Cardiac fibroblast (primary cell): ENCODE measurements at regions not wholly inside any gene's neighbourhood (a gene's known extent, or its start where the extent isn't known, plus 50 kb on each side); places are given as distances from the start of the nearest gene placed in this dataset.

ENCODE experiments used
- DNase-seq, 2 donors: peaks; one replicate each; pipeline versions ENCODE4 v3.0.0 to v3.0.0-alpha.2; 2010; ENCODE audit warnings: low read depth in 2 of 2
- H3K4me3 ChIP-seq, 2 donors: replicated peaks in 1 of 2; 1 replicate in 1 of 2; 2 replicates in 1 of 2; pipeline ENCODE4 v1.5.1; 2011; ENCODE audit warnings: low read depth in 2 of 2, low read length in 2 of 2, mild to moderate bottlenecking in 2 of 2, moderate library complexity in 1 of 2
- TF ChIP-seq, protein P1 (sequence below): IDR thresholded peaks from one replicate; pipeline ENCODE4 v1.5.1; 2011; ENCODE audit warnings: low read depth, mild to moderate bottlenecking, low read length, inconsistent platforms

- TF ChIP-seq, protein P1, sequence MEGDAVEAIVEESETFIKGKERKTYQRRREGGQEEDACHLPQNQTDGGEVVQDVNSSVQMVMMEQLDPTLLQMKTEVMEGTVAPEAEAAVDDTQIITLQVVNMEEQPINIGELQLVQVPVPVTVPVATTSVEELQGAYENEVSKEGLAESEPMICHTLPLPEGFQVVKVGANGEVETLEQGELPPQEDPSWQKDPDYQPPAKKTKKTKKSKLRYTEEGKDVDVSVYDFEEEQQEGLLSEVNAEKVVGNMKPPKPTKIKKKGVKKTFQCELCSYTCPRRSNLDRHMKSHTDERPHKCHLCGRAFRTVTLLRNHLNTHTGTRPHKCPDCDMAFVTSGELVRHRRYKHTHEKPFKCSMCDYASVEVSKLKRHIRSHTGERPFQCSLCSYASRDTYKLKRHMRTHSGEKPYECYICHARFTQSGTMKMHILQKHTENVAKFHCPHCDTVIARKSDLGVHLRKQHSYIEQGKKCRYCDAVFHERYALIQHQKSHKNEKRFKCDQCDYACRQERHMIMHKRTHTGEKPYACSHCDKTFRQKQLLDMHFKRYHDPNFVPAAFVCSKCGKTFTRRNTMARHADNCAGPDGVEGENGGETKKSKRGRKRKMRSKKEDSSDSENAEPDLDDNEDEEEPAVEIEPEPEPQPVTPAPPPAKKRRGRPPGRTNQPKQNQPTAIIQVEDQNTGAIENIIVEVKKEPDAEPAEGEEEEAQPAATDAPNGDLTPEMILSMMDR, result no peak
These were observed 126.9 kb downstream of the RPS24 start for GRCh38 chr10:78160591-78160990.

DNA sequence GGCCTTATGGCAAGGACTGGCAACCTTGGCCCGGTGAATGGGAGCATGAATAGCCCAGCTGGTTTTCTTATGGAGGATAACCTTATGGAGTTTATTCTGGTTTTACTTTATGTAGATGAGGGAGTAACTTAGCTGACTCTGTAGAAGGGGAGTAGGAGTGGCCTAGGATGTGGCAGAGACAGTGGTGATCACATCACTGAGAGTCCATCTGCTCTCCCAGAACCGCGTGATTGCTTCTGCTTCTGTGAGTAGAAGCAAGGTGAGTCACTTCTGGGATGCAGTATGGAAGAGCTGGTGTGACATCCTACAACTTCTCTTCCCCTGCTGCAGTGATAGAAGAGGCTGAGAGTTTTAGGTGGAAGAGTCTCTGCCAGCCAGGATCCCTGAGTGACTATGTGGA lies 129.2 kb downstream of the RPS24 start:
- H3K4me3 ChIP-seq, result no peak overlapping the region
- TF ChIP-seq, protein P1, result no peak
- no peak for DNase-seq

More at GRCh38 chr10:78160591-78160990, 126.9 kb downstream of the RPS24 start:
- DNase-seq, result no peak
- H3K4me3 ChIP-seq, result no peak overlapping the region

GRCh38 chr10:78164702-78165101 lies 131.0 kb downstream of the RPS24 start:
- no peak for DNase-seq
- no peak overlapping the region for H3K4me3 ChIP-seq
- TF ChIP-seq, protein P1, result no peak

GRCh38 chr10:78165172-78165571 lies 131.5 kb downstream of the RPS24 start:
- TF ChIP-seq, protein P1, result no peak
- DNase-seq, result no peak
- no peak overlapping the region for H3K4me3 ChIP-seq

- no peak for DNase-seq
- TF ChIP-seq, protein P1, result no peak
These were observed 132.0 kb downstream of the RPS24 start for GRCh38 chr10:78165617-78166016.

GRCh38 chr10:78166261-78166660 lies 132.6 kb downstream of the RPS24 start:
- no peak overlapping the region for H3K4me3 ChIP-seq
- TF ChIP-seq, protein P1, result no peak
- DNase-seq, result no peak

More at GRCh38 chr10:78165617-78166016, 132.0 kb downstream of the RPS24 start:
- no peak overlapping the region for H3K4me3 ChIP-seq

GRCh38 chr10:78169214-78169613 lies 135.6 kb downstream of the RPS24 start:
- TF ChIP-seq, protein P1, result no peak
- no peak overlapping the region for H3K4me3 ChIP-seq
- no peak for DNase-seq
